Psoas muscle (tissue), 7 donors: ENCODE measurements at regions not wholly inside any gene's neighbourhood (a gene's known extent, or its start where the extent isn't known, plus 50 kb on each side); places are given as distances from the start of the nearest gene placed in this dataset.

Experiments
- ATAC-seq, 4 donors: fragments of 200-7000 bp; cut with Tn5 transposase; one replicate each; pipeline ENCODE4 v1.9.1; 2020; ENCODE audit warnings: moderate library complexity in 3 of 4, mild to moderate bottlenecking in 2 of 4
- DNase-seq, 2 donors: peaks; one replicate each; pipeline ENCODE4 v3.0.0-alpha.2; 2020
- H3K27ac ChIP-seq: fragments of 200-600 bp; one replicate; pipeline ENCODE4 v1.8.0; 2022
- H3K27me3 ChIP-seq, 3 donors: fragments of 200-600 bp in 1 of 3; one replicate each; pipeline versions ENCODE4 v1.6.1 to v1.8.0; 2013 to 2022; ENCODE audit warnings: low read length in 2 of 3, mild to moderate bottlenecking in 2 of 3, moderate library complexity in 1 of 3; ENCODE audit not compliant: insufficient read depth in 3 of 3
- H3K36me3 ChIP-seq, 2 donors: fragments of 200-600 bp in 1 of 2; one replicate each; pipeline versions ENCODE4 v1.6.1 to v1.8.0; 2013 to 2022; ENCODE audit warnings: low read depth in 1 of 2, mild to moderate bottlenecking in 1 of 2, moderate library complexity in 1 of 2; ENCODE audit not compliant: insufficient read depth in 1 of 2
- H3K4me1 ChIP-seq: fragments of 200-600 bp; one replicate; pipeline ENCODE4 v1.8.0; 2022
- H3K4me3 ChIP-seq: fragments of 200-600 bp; one replicate; pipeline ENCODE4 v1.8.0; 2022; ENCODE audit warnings: mild to moderate bottlenecking
- H3K9me3 ChIP-seq: fragments of 200-600 bp; one replicate; pipeline ENCODE4 v1.8.0; 2022
- CTCF ChIP-seq: fragments of 200-600 bp; IDR thresholded peaks from one replicate; pipeline ENCODE4 v1.8.0; 2022; ENCODE audit warnings: antibody characterized with exemption
- whole genome bisulfite sequencing, 3 donors: extraction: QIAGEN DNeasy Blood & Tissue Kit; methylation state at CpG; one replicate each; pipeline versions ENCODE4 v1.1.6 to v1.1.7; 2013; 5-methylcytosine and 5-hydroxymethylcytosine counted together
- intact Hi-C, 2 donors: fragments of 100-400 bp; cut with DNase I; formaldehyde crosslinking; loops; one replicate each; pipeline versions ENCODE4 v1.11.0 to v1.14.2; 2022
- donor health status: healthy with polysubstance abuse.
- donor health status: DM: no; HTN: no; CAD: no; lungs with moderate emphysema.
- donor health status: Bipolar disorder and iron deficiency.
- donor health status: healthy.
- donor health status: DM: yes; HTN: yes; CAD: no.
- donor health status: DM: no; HTN: no; CAD: no.
- donor health status: DM: yes; HTN: yes; CAD: no.

GRCh38 chr12:21993438-21993981, 52.3 kb upstream of the ABCC9 start:
- WGBS, 3 donors, result 82 to 91% (median 90%) methylated on average over 2 of the region's 2 CpGs
- H3K4me1 ChIP-seq, result no peaks in the 10 kb centered on the region
- no peaks in the 10 kb centered on the region for H3K27me3 ChIP-seq
- DNase-seq, result no peak
- no peaks in the 10 kb centered on the region for H3K9me3 ChIP-seq
- H3K27ac ChIP-seq, result no peak overlapping the region
- intact Hi-C loops, result loop anchor here in 1 of 2 donors (5.0 kb wide), 1 partner anchor 51 kb away; the partner anchor contains the start of gene ABCC9
- no peak for TF ChIP-seq CTCF
- no peaks in the 10 kb centered on the region for H3K36me3 ChIP-seq
- no peak for ATAC-seq
- H3K4me3 ChIP-seq, result no peak overlapping the region

- no peaks in the 10 kb centered on the region for H3K36me3 ChIP-seq
- DNase-seq, result no peak
- H3K9me3 ChIP-seq, result no peaks in the 10 kb centered on the region
- WGBS, 3 donors, result 49 to 74% (median 69%) methylated on average over 3 of the region's 3 CpGs
- ATAC-seq, result no peak
- no peak overlapping the region for H3K27ac ChIP-seq
- H3K4me3 ChIP-seq, result no peak overlapping the region
- no peaks in the 10 kb centered on the region for H3K4me1 ChIP-seq
- intact Hi-C loops, result loop anchor here in 1 of 2 donors (5.0 kb wide), 1 partner anchor 51 kb away; the partner anchor contains the start of gene ABCC9
- no peaks in the 10 kb centered on the region for H3K27me3 ChIP-seq
- no peak for TF ChIP-seq CTCF
Observed at GRCh38 chr12:21992823-21993222, 51.6 kb upstream of the ABCC9 start.

- no peaks in the 10 kb centered on the region for H3K9me3 ChIP-seq
- no peaks in the 10 kb centered on the region for H3K36me3 ChIP-seq
- intact Hi-C loops, result loop anchor here in 1 of 2 donors (2.0 to 5.0 kb wide), 2 partner anchors 49 to 293 kb away; partner anchors contain the start of gene ABCC9
- TF ChIP-seq CTCF, result no peak
- WGBS, 3 donors, result 74 to 78% (median 77%) methylated on average over 4 of the region's 4 CpGs
- no peaks in the 10 kb centered on the region for H3K27me3 ChIP-seq
- no peak overlapping the region for H3K4me3 ChIP-seq
- H3K27ac ChIP-seq, result no peak overlapping the region
- no peaks in the 10 kb centered on the region for H3K4me1 ChIP-seq
- ATAC-seq, result no peak
- DNase-seq, result no peak
Observed at GRCh38 chr12:21991526-21991925, 50.3 kb upstream of the ABCC9 start.
